Activated CD8-positive, alpha-beta T cell treated with anti-CD3 and anti-CD28 coated beads for 36 hours (primary cell): ENCODE measurements at regions not wholly inside any gene's neighbourhood (a gene's known extent, or its start where the extent isn't known, plus 50 kb on each side); places are given as distances from the start of the nearest gene placed in this dataset.

Experiments
- ATAC-seq: fragments of 200-7000 bp; cut with Tn5 transposase; one replicate; pipeline ENCODE4 v1.10.0; 2021; ENCODE audit warnings: mild to moderate bottlenecking, moderate library complexity
- CTCF ChIA-PET: fragments of 350-600 bp; sonication (Branson Sonifier 250); formaldehyde crosslinking; loops from one replicate; lab custom pipeline; 2021; ENCODE audit warnings: antibody characterized with exemption; lab: Charles Lee
- POLR2A ChIA-PET: fragments of 350-600 bp; sonication (Branson Sonifier 250); formaldehyde crosslinking; loops from one replicate; lab custom pipeline; 2021; ENCODE audit warnings: antibody characterized with exemption; lab: Charles Lee
- DNase-seq: peaks from one replicate; pipeline ENCODE4 v3.0.0-alpha.2; 2020
- H3K27ac Mint-ChIP-seq: one replicate; pipeline ENCODE4 v1.8.0; 2021; ENCODE audit warnings: mild to moderate bottlenecking, mixed read lengths
- H3K27me3 Mint-ChIP-seq: one replicate; pipeline ENCODE4 v1.8.0; 2021; ENCODE audit warnings: mixed read lengths
- H3K36me3 Mint-ChIP-seq: one replicate; pipeline ENCODE4 v1.8.0; 2021; ENCODE audit warnings: low read depth, mixed read lengths
- H3K4me1 Mint-ChIP-seq: one replicate; pipeline ENCODE4 v1.8.0; 2021; ENCODE audit warnings: low read depth, mixed read lengths
- H3K4me3 Mint-ChIP-seq: one replicate; pipeline ENCODE4 v1.8.0; 2021; ENCODE audit warnings: mild to moderate bottlenecking, moderate library complexity, mixed read lengths
- H3K9me3 Mint-ChIP-seq: one replicate; pipeline ENCODE4 v1.8.0; 2021; ENCODE audit warnings: mixed read lengths
- intact Hi-C: fragments of 100-400 bp; cut with micrococcal nuclease; formaldehyde crosslinking; loops from one replicate; pipeline ENCODE4 v1.10.0; 2022
- TF ChIP-seq, protein P1 (sequence below): fragments of 200-600 bp; IDR thresholded peaks from one replicate; pipeline ENCODE4 v1.8.0; 2022; ENCODE audit warnings: antibody characterized with exemption, mild to moderate bottlenecking

DNA sequence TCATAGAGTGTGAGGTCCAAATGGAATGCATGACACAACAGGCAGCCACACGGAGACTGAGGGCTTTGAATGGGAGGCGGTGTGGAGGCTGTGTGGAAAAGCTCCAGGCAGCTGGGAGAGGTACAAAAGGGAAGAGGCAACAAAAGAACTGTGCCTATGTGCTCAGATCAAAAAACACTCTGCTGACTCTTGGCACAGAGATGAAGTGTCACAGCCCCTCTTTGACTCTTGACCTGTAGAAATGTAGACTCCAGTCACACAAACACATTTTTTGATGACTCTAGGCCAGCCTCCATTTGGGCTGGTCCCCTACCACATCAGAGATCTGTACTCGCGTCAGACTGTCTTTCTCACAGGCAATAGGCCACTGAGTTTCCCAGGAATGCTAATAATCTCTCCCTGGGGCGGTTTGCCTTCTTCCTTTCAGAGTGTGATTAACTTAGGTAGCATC is 456.0 kb downstream of the TUSC7 start:
- Mint-ChIP-seq H3K27me3 (no peaks in the 10 kb centered on the region), H3K9me3 (peaks cover 8% of the 10 kb centered on the region), H3K4me1 (no peaks in the 10 kb centered on the region), H3K36me3 (no peaks in the 10 kb centered on the region), H3K4me3 (no peak overlapping the region), H3K27ac (no peak overlapping the region)
- ATAC-seq (no peak), DNase-seq (no peak)
- intact Hi-C loops, result no loop called here
- TF ChIP-seq, protein P1, sequence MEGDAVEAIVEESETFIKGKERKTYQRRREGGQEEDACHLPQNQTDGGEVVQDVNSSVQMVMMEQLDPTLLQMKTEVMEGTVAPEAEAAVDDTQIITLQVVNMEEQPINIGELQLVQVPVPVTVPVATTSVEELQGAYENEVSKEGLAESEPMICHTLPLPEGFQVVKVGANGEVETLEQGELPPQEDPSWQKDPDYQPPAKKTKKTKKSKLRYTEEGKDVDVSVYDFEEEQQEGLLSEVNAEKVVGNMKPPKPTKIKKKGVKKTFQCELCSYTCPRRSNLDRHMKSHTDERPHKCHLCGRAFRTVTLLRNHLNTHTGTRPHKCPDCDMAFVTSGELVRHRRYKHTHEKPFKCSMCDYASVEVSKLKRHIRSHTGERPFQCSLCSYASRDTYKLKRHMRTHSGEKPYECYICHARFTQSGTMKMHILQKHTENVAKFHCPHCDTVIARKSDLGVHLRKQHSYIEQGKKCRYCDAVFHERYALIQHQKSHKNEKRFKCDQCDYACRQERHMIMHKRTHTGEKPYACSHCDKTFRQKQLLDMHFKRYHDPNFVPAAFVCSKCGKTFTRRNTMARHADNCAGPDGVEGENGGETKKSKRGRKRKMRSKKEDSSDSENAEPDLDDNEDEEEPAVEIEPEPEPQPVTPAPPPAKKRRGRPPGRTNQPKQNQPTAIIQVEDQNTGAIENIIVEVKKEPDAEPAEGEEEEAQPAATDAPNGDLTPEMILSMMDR, result no peak
- ChIA-PET POLR2A (no interaction called here), CTCF (interaction anchor here (1.0 kb wide), 1 partner anchor 10 kb away, joined by 3 read pairs; no protein-coding TSS in a partner anchor)

DNA sequence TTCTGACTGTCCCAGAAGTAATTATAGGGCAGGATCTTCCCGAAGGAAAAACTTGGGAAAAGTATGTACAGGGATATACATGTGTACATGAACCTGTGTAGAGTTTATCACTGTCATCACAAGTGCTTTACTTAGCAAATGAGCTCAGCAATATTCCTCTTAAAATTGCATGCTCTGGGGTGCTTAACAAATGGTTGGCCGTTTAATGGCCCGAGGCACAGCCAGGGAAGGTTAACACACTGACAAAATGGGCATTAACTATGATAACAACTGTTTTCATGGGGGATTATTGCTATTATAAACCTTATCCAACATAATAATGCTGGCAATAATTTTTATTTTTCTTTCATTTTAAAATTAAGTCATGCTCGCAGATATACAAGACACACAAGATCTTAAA is 459.3 kb downstream of the TUSC7 start:
- Mint-ChIP-seq H3K4me1 (no peaks in the 10 kb centered on the region), H3K9me3 (peaks cover 8% of the 10 kb centered on the region), H3K27me3 (no peaks in the 10 kb centered on the region), H3K27ac (no peak overlapping the region), H3K4me3 (no peak overlapping the region), H3K36me3 (no peaks in the 10 kb centered on the region)
- ChIA-PET POLR2A (no interaction called here), CTCF (no interaction called here)
- TF ChIP-seq, protein P1, result no peak
- intact Hi-C loops, result no loop called here
- DNase-seq, result no peak
- no peak for ATAC-seq

DNA sequence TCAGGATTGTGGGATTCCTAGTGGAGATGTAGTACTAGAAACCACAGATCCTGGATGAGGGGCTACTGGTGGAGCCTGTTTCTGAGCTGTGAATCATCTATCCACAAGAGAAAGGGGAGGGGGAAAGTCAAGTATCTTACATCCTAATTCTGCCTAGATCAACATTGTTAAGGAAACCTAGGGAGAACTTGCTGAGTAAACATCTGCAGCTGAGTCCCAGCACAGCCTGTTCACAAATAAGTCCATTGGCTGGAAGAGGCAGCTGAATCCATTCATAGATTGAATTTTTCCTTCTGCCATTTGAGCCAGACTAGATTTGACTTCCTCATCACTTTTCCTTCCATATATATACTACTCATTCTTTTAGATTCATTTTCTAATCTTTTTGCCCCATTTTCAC is 460.5 kb downstream of the TUSC7 start:
- no peak for ATAC-seq
- TF ChIP-seq, protein P1, result no peak
- no peaks in the 10 kb centered on the region for H3K36me3 Mint-ChIP-seq
- intact Hi-C loops, result no loop called here
- no peak overlapping the region for H3K27ac Mint-ChIP-seq
- DNase-seq, result no peak
- H3K27me3 Mint-ChIP-seq, result no peaks in the 10 kb centered on the region
- CTCF ChIA-PET, result no interaction called here
- peaks cover 8% of the 10 kb centered on the region for H3K9me3 Mint-ChIP-seq
- no peak overlapping the region for H3K4me3 Mint-ChIP-seq
- POLR2A ChIA-PET, result no interaction called here
- no peaks in the 10 kb centered on the region for H3K4me1 Mint-ChIP-seq

DNA sequence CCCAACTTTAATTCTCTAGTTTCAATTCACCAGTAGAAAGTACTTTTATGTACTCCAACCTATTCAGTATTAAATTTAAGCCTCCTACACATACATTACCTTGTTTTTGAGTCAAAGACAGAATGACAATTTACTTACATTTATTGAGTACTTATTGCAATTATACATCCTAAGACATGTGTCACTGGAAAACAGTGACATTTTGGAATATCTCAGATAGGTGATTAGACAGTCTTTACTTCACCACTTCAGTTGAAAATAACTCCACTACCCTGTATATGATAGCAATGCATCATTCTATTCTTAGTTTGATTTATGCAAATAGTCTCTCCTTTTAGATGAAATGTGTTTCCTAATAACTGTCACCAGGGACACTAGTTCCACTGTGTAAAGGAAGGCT is 461.5 kb downstream of the TUSC7 start:
- DNase-seq (no peak), ATAC-seq (no peak)
- ChIA-PET CTCF (no interaction called here), POLR2A (no interaction called here)
- Mint-ChIP-seq H3K9me3 (peaks cover 4% of the 10 kb centered on the region), H3K36me3 (no peaks in the 10 kb centered on the region), H3K4me1 (no peaks in the 10 kb centered on the region), H3K27me3 (no peaks in the 10 kb centered on the region), H3K4me3 (no peak overlapping the region), H3K27ac (no peak overlapping the region)
- TF ChIP-seq, protein P1, result no peak
- intact Hi-C loops, result no loop called here

DNA sequence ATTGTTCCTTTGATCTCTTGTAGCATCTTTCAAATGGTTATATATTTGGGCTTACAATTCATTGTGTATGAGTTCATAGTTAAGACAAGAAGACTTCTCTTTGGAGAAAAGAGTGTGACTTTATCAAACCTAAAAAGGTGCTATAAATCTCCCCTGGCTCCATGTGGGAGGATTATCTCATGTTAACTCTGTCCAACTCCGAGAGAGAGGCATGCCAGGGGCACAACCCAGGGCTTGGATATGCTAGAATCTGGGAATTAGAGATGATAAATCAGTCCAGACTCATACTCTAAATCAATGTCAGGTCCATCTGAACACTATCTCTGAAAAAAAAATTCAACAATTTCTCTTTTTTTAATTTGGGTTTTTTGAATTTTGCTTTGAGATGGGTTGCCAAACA is 462.8 kb downstream of the TUSC7 start:
- Mint-ChIP-seq H3K9me3 (no peaks in the 10 kb centered on the region), H3K27ac (no peak overlapping the region), H3K27me3 (no peaks in the 10 kb centered on the region), H3K4me1 (no peaks in the 10 kb centered on the region), H3K4me3 (no peak overlapping the region), H3K36me3 (no peaks in the 10 kb centered on the region)
- DNase-seq (no peak), ATAC-seq (no peak)
- POLR2A ChIA-PET, result no interaction called here
- TF ChIP-seq, protein P1, result no peak
- CTCF ChIA-PET, result no interaction called here
- intact Hi-C loops, result no loop called here
